Endothelial cell of umbilical vein (primary cell): ENCODE measurements at regions not wholly inside any gene's neighbourhood (a gene's known extent, or its start where the extent isn't known, plus 50 kb on each side); places are given as distances from the start of the nearest gene placed in this dataset.

Source experiments
- BruUV-seq: library from RNA; stranded (reverse); fragments of 400-500 nt; replicated peaks from 2 replicates; lab custom pipeline; 2021; lab: Mats Ljungman, UMichigan
- CTCF ChIA-PET: fragments of 300-600, 350-600 bp; sonication (Branson Sonifier 250); formaldehyde crosslinking; loops from one replicate; lab custom pipeline; 2021; ENCODE audit warnings: antibody characterized with exemption, inconsistent platforms; lab: Charles Lee
- POLR2A ChIA-PET: fragments of 300-600, 350-600 bp; sonication (Branson Sonifier 250); formaldehyde crosslinking; loops from one replicate; lab custom pipeline; 2021; ENCODE audit warnings: antibody characterized with exemption, inconsistent platforms; lab: Charles Lee
- DNase-seq: peaks from one replicate; pipeline ENCODE4 v3.0.0-alpha.2; 2011; ENCODE audit warnings: low read depth, low spot score
- FAIRE-seq: peaks from 2 replicates; lab custom pipeline; 2011; peaks lifted over from hg19 to GRCh38; lab: Jason Lieb, UNC
- H2AFZ ChIP-seq: 2 replicates; pipeline ENCODE4 v1.6.0; 2012; ENCODE audit warnings: low read depth, low read length, control low read depth, inconsistent platforms
- H3K27ac ChIP-seq: 2 replicates; pipeline ENCODE4 v1.5.1; 2011; ENCODE audit warnings: low read depth, mild to moderate bottlenecking, control low read depth, low read length, moderate library complexity; ENCODE audit not compliant: insufficient read depth
- H3K27me3 ChIP-seq, 2 experiments: 2 replicates each; pipeline versions ENCODE4 v1.6.0 to v1.6.1; 2011; ENCODE audit warnings: low read length in 2 of 2, mixed read lengths in 1 of 2; ENCODE audit not compliant: control insufficient read depth in 2 of 2, insufficient read depth in 2 of 2
- H3K36me3 ChIP-seq, 2 experiments: 2 replicates in 1 of 2; 3 replicates in 1 of 2; pipeline ENCODE4 v1.5.1; 2011; ENCODE audit warnings: low read length in 2 of 2, mild to moderate bottlenecking in 1 of 2, moderate library complexity in 1 of 2; ENCODE audit not compliant: control insufficient read depth in 2 of 2, insufficient read depth in 2 of 2; ENCODE audit errors: extremely low read depth in 1 of 2
- H3K4me1 ChIP-seq: 3 replicates; pipeline ENCODE4 v1.5.1; 2011; ENCODE audit warnings: mild to moderate bottlenecking, low read length; ENCODE audit not compliant: control insufficient read depth, insufficient read depth; ENCODE audit errors: extremely low read depth
- H3K4me2 ChIP-seq: 2 replicates; pipeline ENCODE4 v1.6.1; 2011; ENCODE audit warnings: low read length, control low read depth, mixed read lengths; ENCODE audit not compliant: insufficient read depth
- H3K4me3 ChIP-seq, 3 experiments: fragments of 200-600 bp in 1 of 3; sonication (generic), shearing (Covaris generic) in 1 of 3; replicated peaks in 1 of 3; 2 replicates each; pipeline ENCODE4 v1.5.1; 2011 to 2016; ENCODE audit warnings: control low read depth in 3 of 3, low read length in 3 of 3, mild to moderate bottlenecking in 2 of 3, inconsistent platforms in 1 of 3, low read depth in 1 of 3, moderate library complexity in 1 of 3; ENCODE audit not compliant: insufficient read depth in 1 of 3
- H3K79me2 ChIP-seq: 2 replicates; pipeline ENCODE4 v1.6.0; 2012; ENCODE audit warnings: low read length, inconsistent platforms; ENCODE audit not compliant: control insufficient read depth, insufficient read depth
- H3K9ac ChIP-seq: replicated peaks from 2 replicates; pipeline ENCODE3; 2011; ENCODE audit warnings: low read length, control low read depth; ENCODE audit not compliant: insufficient read depth; ENCODE audit errors: extremely low read depth
- H3K9me1 ChIP-seq: replicated peaks from 3 replicates; pipeline ENCODE4 v1.6.0; 2011; ENCODE audit warnings: mild to moderate bottlenecking, low read length; ENCODE audit not compliant: control insufficient read depth, insufficient read depth; ENCODE audit errors: extremely low read depth
- H3K9me3 ChIP-seq: replicated peaks from 2 replicates; pipeline ENCODE4 v1.5.1; 2012; ENCODE audit warnings: low read length, inconsistent platforms; ENCODE audit not compliant: control insufficient read depth, insufficient read depth
- H4K20me1 ChIP-seq: replicated peaks from 2 replicates; pipeline ENCODE3; 2011; ENCODE audit warnings: mild to moderate bottlenecking, low read length; ENCODE audit not compliant: control insufficient read depth, insufficient read depth; ENCODE audit errors: extremely low read depth
- EZH2 ChIP-seq: IDR thresholded peaks from 2 replicates; pipeline ENCODE4 v1.6.1; 2012; ENCODE audit warnings: borderline replicate concordance, low read depth, mild to moderate bottlenecking, moderate library complexity, low read length, inconsistent platforms; ENCODE audit not compliant: severe bottlenecking
- FOS ChIP-seq: IDR thresholded peaks from 2 replicates; pipeline ENCODE4 v1.6.1; 2011; ENCODE audit warnings: mild to moderate bottlenecking, low read length, moderate library complexity, borderline replicate concordance; ENCODE audit not compliant: insufficient read depth
- GATA2 ChIP-seq: IDR thresholded peaks from 2 replicates; pipeline ENCODE4 v1.7.0; 2011; ENCODE audit warnings: low read depth, mild to moderate bottlenecking, moderate library complexity, mixed read lengths, low read length; ENCODE audit not compliant: insufficient read length, insufficient read depth
- JUN ChIP-seq: IDR thresholded peaks from 2 replicates; pipeline ENCODE4 v1.6.1; 2011; ENCODE audit warnings: borderline replicate concordance, low read depth; ENCODE audit not compliant: insufficient read length, insufficient read depth
- MYC ChIP-seq: IDR thresholded peaks from one replicate; pipeline ENCODE4 v1.6.1; 2011; ENCODE audit warnings: mild to moderate bottlenecking, low read depth, low read length
- POLR2A ChIP-seq: IDR thresholded peaks from 2 replicates; pipeline ENCODE4 v1.6.1; 2012; ENCODE audit warnings: low read depth, mild to moderate bottlenecking, control low read depth, low read length
- POLR2AphosphoS5 ChIP-seq: IDR thresholded peaks from 2 replicates; pipeline ENCODE4 v1.6.1; 2012; ENCODE audit warnings: low read depth, mild to moderate bottlenecking, control low read depth, low read length, moderate library complexity; ENCODE audit not compliant: insufficient read depth
- dilution Hi-C: fragments of 300-500 bp; cut with MboI; formaldehyde crosslinking; loops from one replicate; pipeline ENCODE4 v1.15.0; 2019; ENCODE audit warnings: low sequenced_read_pairs; ENCODE audit not compliant: extremely low pct_ligation_motif_present
- intact Hi-C: fragments of 100-400 bp; cut with micrococcal nuclease; formaldehyde crosslinking; loops from one replicate; pipeline ENCODE4 v1.10.0; 2022
- TF ChIP-seq, protein P1 (sequence below): IDR thresholded peaks from 2 replicates; pipeline ENCODE4 v1.6.1; 2011; ENCODE audit not compliant: insufficient read depth, insufficient read length
- TF ChIP-seq, protein P2 (sequence below), 2 donors: IDR thresholded peaks; 1 replicate in 1 of 2; 2 replicates in 1 of 2; pipeline ENCODE4 v1.5.1; 2011; ENCODE audit warnings: low read length in 2 of 2, mild to moderate bottlenecking in 2 of 2, moderate library complexity in 2 of 2, control low read depth in 1 of 2, inconsistent platforms in 1 of 2, low read depth in 1 of 2; ENCODE audit not compliant: insufficient read depth in 1 of 2; ENCODE audit errors: extremely low read depth in 1 of 2

DNA sequence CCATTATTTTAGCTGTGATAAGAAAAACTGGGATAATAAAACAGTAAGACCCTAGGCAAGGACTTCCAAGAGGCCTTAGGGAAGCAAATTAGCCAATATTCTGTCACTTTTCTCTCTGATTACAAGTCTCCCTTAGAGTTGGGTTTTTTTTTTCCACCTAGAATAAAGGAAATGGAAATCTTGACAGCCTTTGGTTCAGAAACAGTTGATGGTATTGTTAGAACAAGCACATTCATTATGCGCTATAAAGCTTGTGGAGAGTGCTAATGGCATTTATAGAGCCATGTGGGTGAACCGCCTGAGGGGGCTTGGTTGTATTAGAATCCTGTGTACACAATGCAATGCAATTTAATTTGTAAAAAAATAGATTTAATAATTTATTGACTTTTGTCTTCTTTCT is 88.9 kb upstream of the OGFRL1 start:
- no peak overlapping the region for H3K4me2 ChIP-seq
- no peak overlapping the region for H2AFZ ChIP-seq
- POLR2A ChIA-PET: no interaction called here
- CTCF ChIA-PET: interaction anchor here (1.3 kb wide), 1 partner anchor 9 kb away, joined by 5 read pairs; no protein-coding TSS in a partner anchor
- H3K9me1 ChIP-seq: no peaks in the 10 kb centered on the region
- H3K27ac ChIP-seq: no peak overlapping the region
- H4K20me1 ChIP-seq: no peaks in the 10 kb centered on the region
- no peaks in the 10 kb centered on the region for H3K27me3 ChIP-seq
- dilution Hi-C loops (no loop called here), intact Hi-C loops (no loop called here)
- no peaks in the 10 kb centered on the region for H3K4me1 ChIP-seq
- FAIRE-seq (no peak), DNase-seq (no peak)
- no peak overlapping the region for H3K9ac ChIP-seq
- H3K9me3 ChIP-seq: no peaks in the 10 kb centered on the region
- TF ChIP-seq EZH2 (no peak), FOS (no peak), MYC (no peak), POLR2A (no peak)
- TF ChIP-seq, protein P1, sequence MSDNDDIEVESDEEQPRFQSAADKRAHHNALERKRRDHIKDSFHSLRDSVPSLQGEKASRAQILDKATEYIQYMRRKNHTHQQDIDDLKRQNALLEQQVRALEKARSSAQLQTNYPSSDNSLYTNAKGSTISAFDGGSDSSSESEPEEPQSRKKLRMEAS: no peak
- no peaks in the 10 kb centered on the region for H3K36me3 ChIP-seq
- H3K79me2 ChIP-seq: no peaks in the 10 kb centered on the region
- no TSS peak for BruUV-seq
- H3K4me3 ChIP-seq: no peak overlapping the region

DNA sequence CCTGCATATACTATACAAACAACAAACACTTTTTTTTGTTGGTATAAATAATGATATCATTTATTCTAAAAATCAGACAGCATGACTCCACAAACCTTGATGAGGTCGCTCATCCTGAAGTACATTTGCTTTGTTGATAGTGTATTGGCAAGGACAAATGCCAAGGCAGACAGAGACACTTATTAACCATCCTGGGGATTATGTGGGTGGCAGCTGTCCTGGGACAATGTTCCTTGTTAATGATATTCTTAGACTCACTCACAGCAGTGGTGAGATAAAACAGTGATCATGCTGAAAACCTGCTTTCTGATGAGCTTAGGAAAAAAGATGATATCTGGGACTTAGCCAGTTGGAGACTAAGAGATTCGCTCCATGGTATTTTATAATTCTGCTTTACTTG is 85.4 kb upstream of the OGFRL1 start:
- Histone ChIP-seq H3K4me2 (no peak overlapping the region), H3K4me3 (no peak overlapping the region), H2AFZ (no peak overlapping the region), H3K9me3 (no peaks in the 10 kb centered on the region), H3K79me2 (no peaks in the 10 kb centered on the region), H3K4me1 (no peaks in the 10 kb centered on the region), H3K9ac (no peak overlapping the region), H3K36me3 (no peaks in the 10 kb centered on the region), H3K27ac (no peak overlapping the region), H3K9me1 (no peaks in the 10 kb centered on the region), H4K20me1 (no peaks in the 10 kb centered on the region), H3K27me3 (no peaks in the 10 kb centered on the region)
- POLR2A ChIA-PET: no interaction called here
- dilution Hi-C loops: no loop called here
- FAIRE-seq (no peak), DNase-seq (no peak)
- intact Hi-C loops: no loop called here
- CTCF ChIA-PET: no interaction called here
- TF ChIP-seq EZH2: no peak
- TF ChIP-seq, protein P2, sequence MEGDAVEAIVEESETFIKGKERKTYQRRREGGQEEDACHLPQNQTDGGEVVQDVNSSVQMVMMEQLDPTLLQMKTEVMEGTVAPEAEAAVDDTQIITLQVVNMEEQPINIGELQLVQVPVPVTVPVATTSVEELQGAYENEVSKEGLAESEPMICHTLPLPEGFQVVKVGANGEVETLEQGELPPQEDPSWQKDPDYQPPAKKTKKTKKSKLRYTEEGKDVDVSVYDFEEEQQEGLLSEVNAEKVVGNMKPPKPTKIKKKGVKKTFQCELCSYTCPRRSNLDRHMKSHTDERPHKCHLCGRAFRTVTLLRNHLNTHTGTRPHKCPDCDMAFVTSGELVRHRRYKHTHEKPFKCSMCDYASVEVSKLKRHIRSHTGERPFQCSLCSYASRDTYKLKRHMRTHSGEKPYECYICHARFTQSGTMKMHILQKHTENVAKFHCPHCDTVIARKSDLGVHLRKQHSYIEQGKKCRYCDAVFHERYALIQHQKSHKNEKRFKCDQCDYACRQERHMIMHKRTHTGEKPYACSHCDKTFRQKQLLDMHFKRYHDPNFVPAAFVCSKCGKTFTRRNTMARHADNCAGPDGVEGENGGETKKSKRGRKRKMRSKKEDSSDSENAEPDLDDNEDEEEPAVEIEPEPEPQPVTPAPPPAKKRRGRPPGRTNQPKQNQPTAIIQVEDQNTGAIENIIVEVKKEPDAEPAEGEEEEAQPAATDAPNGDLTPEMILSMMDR (IDR thresholded peaks at IDR 0.05; ENCODE audit: extremely low read depth in 1 of 2, insufficient read depth in 1 of 2, low read depth in 1 of 2, low read length in 2 of 2): no peak
- no peak for TF ChIP-seq MYC
- no peak for TF ChIP-seq GATA2
- TF ChIP-seq FOS: no peak
- no peak for TF ChIP-seq POLR2A
- no peak for TF ChIP-seq POLR2AphosphoS5
- no peak for TF ChIP-seq JUN
- TF ChIP-seq, protein P1: no peak
- BruUV-seq: no TSS peak
